H1 (cell line): ENCODE measurements at regions not wholly inside any gene's neighbourhood (a gene's known extent, or its start where the extent isn't known, plus 50 kb on each side); places are given as distances from the start of the nearest gene placed in this dataset.

Source experiments
- SP2 ChIP-seq: IDR thresholded peaks from 2 replicates; pipeline ENCODE4 v1.6.1; 2012; ENCODE audit warnings: mild to moderate bottlenecking, low read length, inconsistent platforms
- YY1 ChIP-seq: IDR thresholded peaks from 2 replicates; pipeline ENCODE4 v1.6.1; 2011; ENCODE audit warnings: low read depth, mild to moderate bottlenecking, low read length
- TF ChIP-seq, protein P1 (sequence below): IDR thresholded peaks from 2 replicates; pipeline ENCODE4 v1.6.1; 2012; ENCODE audit warnings: low read length, inconsistent platforms

DNA sequence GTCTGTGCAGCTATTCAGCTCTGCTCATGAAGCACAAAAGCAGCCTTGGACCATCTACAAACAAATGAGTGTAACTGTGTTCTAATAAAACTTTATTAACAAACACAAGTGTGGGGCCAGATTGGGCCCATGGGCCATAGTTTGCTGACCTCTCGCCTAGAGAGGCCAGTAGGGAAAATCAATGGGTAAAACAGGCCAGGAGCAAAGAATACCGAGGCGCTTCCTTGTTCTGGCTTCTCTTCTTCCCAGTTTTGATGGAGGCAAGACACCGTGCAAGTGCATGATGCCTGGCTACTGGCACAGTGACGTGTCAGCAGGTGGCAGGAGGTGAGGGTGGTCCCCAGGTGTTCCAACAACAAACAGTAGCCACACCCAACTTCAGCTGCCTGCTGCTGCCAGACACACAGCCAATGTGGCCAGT is 94.3 kb upstream of the SDK1 start (continued):
- no peak for TF ChIP-seq SP2
- TF ChIP-seq YY1: no peak
- TF ChIP-seq, protein P1, sequence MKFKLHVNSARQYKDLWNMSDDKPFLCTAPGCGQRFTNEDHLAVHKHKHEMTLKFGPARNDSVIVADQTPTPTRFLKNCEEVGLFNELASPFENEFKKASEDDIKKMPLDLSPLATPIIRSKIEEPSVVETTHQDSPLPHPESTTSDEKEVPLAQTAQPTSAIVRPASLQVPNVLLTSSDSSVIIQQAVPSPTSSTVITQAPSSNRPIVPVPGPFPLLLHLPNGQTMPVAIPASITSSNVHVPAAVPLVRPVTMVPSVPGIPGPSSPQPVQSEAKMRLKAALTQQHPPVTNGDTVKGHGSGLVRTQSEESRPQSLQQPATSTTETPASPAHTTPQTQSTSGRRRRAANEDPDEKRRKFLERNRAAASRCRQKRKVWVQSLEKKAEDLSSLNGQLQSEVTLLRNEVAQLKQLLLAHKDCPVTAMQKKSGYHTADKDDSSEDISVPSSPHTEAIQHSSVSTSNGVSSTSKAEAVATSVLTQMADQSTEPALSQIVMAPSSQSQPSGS: no peak
